GM12878 (cell line): ENCODE measurements at regions not wholly inside any gene's neighbourhood (a gene's known extent, or its start where the extent isn't known, plus 50 kb on each side); places are given as distances from the start of the nearest gene placed in this dataset.
"Not testable (repeated sequence)": the region's sequence is repeated elsewhere in the genome, so short reads cannot be mapped to it uniquely, and the experiment has no call there.

Experiments
- ATAC-seq: fragments of 200-7000 bp; cut with Tn5 transposase; 3 replicates; pipeline ENCODE4 v1.9.1; 2020; ENCODE audit warnings: mild to moderate bottlenecking, moderate library complexity
- BruUV-seq: library from RNA; stranded (reverse); fragments of 400-500 nt; replicated peaks from 2 replicates; lab custom pipeline; 2021; lab: Mats Ljungman, UMichigan
- CTCF ChIA-PET: fragments of 300-600 bp; sonication (Branson Sonifier 250); formaldehyde crosslinking; extraction: SDS; loops from one replicate; lab custom pipeline; 2021; ENCODE audit warnings: inconsistent platforms; lab: Yijun Ruan, JAX
- POLR2A ChIA-PET: fragments of 350-600 bp; formaldehyde crosslinking; extraction: SDS; loops from one replicate; lab custom pipeline; 2021; ENCODE audit warnings: inconsistent platforms; lab: Charles Lee
- RAD21 ChIA-PET: fragments of 300-600 bp; sonication (Branson Sonifier 250); formaldehyde crosslinking; loops from one replicate; lab custom pipeline; 2023; ENCODE audit warnings: antibody characterized with exemption; ENCODE audit not compliant: unreplicated experiment; lab: Charles Lee
- SMC1A ChIA-PET: fragments of 300-600 bp; sonication (Branson Sonifier 250); formaldehyde crosslinking; loops from one replicate; lab custom pipeline; 2023; ENCODE audit not compliant: unreplicated experiment, uncharacterized antibody; lab: Charles Lee
- DNase-seq: peaks from one replicate; pipeline ENCODE4 v3.0.0-alpha.2; 2011; ENCODE audit warnings: low read depth, low spot score
- FAIRE-seq: peaks from 3 replicates; lab custom pipeline; 2011; peaks lifted over from hg19 to GRCh38; lab: Jason Lieb, UNC
- H2AFZ ChIP-seq: 2 replicates; pipeline ENCODE4 v1.6.0; 2011; ENCODE audit warnings: low read depth, low read length, control low read depth; ENCODE audit not compliant: control insufficient read depth
- H3K27ac ChIP-seq: 2 replicates; pipeline ENCODE4 v1.5.1; 2011; ENCODE audit warnings: control low read depth; ENCODE audit not compliant: control insufficient read depth, insufficient read depth
- H3K27me3 ChIP-seq, 2 experiments: replicated peaks in 1 of 2; 2 replicates each; pipeline versions ENCODE4 v1.6.0 to v1.6.1; 2011; ENCODE audit warnings: low read length in 1 of 2; ENCODE audit not compliant: control insufficient read depth in 2 of 2, insufficient read depth in 2 of 2
- H3K36me3 ChIP-seq, 2 experiments: 2 replicates each; pipeline ENCODE4 v1.5.1; 2011; ENCODE audit warnings: low read length in 1 of 2; ENCODE audit not compliant: control insufficient read depth in 2 of 2, insufficient read depth in 2 of 2
- H3K4me1 ChIP-seq: 2 replicates; pipeline ENCODE4 v1.6.1; 2011; ENCODE audit warnings: mild to moderate bottlenecking, low read length, moderate library complexity, mixed read lengths; ENCODE audit not compliant: control insufficient read depth, insufficient read depth
- H3K4me2 ChIP-seq: 2 replicates; pipeline ENCODE4 v1.6.0; 2011; ENCODE audit warnings: control low read depth; ENCODE audit not compliant: control insufficient read depth, insufficient read depth
- H3K4me3 ChIP-seq: fragments of 200-600 bp; sonication (generic); 2 replicates; pipeline ENCODE4 v1.5.1; 2016
- H3K79me2 ChIP-seq: 2 replicates; pipeline ENCODE4 v1.6.0; 2011; ENCODE audit warnings: low read length; ENCODE audit not compliant: control insufficient read depth, insufficient read depth
- H3K9ac ChIP-seq: 2 replicates; pipeline ENCODE4 v1.8.0; 2011; ENCODE audit warnings: low read length, control low read depth, mixed read lengths; ENCODE audit not compliant: control insufficient read depth, insufficient read depth
- H3K9me3 ChIP-seq: replicated peaks from 3 replicates; pipeline ENCODE4 v1.5.1; 2011; ENCODE audit warnings: mild to moderate bottlenecking, low read length; ENCODE audit not compliant: control insufficient read depth, insufficient read depth
- H4K20me1 ChIP-seq: 2 replicates; pipeline ENCODE4 v1.6.0; 2011; ENCODE audit not compliant: control insufficient read depth, insufficient read depth
- SREBF2 ChIP-seq: IDR thresholded peaks from 2 replicates; pipeline ENCODE4 v1.6.1; 2012; ENCODE audit warnings: mild to moderate bottlenecking, low read length
- SRF ChIP-seq, 2 experiments: IDR thresholded peaks; 2 replicates each; pipeline ENCODE4 v1.6.1; 2011; ENCODE audit warnings: low read depth in 2 of 2, low read length in 2 of 2, mild to moderate bottlenecking in 1 of 2, moderate library complexity in 1 of 2
- STAT1 ChIP-seq: fragments of 450-650 bp; conservative IDR thresholded peaks from 2 replicates; pipeline ENCODE4 v1.6.1; 2014; ENCODE audit warnings: antibody characterized with exemption, mild to moderate bottlenecking
- TAF1 ChIP-seq: IDR thresholded peaks from 2 replicates; pipeline ENCODE4 v1.6.1; 2011; ENCODE audit warnings: mild to moderate bottlenecking, low read depth, low read length, borderline replicate concordance
- WGBS: methylation state at CpG from one replicate; pipeline ENCODE4 v1.1.6; 2016; ENCODE audit warnings: low lambda C conversion rate; ENCODE audit not compliant: insufficient replicate concordance, insufficient coverage; ENCODE audit errors: missing lambda C conversion rate; 5-methylcytosine and 5-hydroxymethylcytosine counted together
- in situ Hi-C: fragments of 300-500 bp; cut with MboI; formaldehyde crosslinking; loops from 9 replicates; pipeline ENCODE4 v1.14.3; 2018; ENCODE audit warnings: mixed read lengths
- intact Hi-C: fragments of 100-400 bp; cut with micrococcal nuclease; formaldehyde crosslinking; loops from one replicate; pipeline ENCODE4 v1.14.2; 2022; ENCODE audit not compliant: unreplicated experiment
- TF ChIP-seq, protein P1 (sequence below): fragments of 450-650 bp; IDR thresholded peaks from 2 replicates; pipeline ENCODE4 v1.6.1; 2017; ENCODE audit warnings: low read depth, mild to moderate bottlenecking, moderate library complexity

DNA sequence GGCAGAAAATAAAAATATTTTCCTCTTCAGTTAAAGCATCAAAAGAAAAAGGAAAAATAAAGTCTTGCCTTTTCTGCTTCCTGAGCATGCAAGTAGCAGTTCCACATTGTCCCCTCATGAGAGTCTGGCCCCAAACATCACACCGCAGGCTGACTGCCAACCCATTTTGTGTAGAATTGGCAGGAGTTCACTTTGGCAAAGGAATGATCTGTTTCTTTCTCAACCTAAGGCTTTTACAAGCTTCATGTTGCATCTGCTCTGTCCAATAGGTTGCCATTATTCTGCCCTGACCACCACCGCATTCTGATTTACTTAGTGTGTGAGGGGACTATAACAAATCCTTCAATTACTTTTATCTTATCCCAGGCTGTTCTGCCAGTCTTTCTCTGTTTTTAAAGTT lies 249.5 kb downstream of the ISL1 start (continued):
- TF ChIP-seq, protein P1, sequence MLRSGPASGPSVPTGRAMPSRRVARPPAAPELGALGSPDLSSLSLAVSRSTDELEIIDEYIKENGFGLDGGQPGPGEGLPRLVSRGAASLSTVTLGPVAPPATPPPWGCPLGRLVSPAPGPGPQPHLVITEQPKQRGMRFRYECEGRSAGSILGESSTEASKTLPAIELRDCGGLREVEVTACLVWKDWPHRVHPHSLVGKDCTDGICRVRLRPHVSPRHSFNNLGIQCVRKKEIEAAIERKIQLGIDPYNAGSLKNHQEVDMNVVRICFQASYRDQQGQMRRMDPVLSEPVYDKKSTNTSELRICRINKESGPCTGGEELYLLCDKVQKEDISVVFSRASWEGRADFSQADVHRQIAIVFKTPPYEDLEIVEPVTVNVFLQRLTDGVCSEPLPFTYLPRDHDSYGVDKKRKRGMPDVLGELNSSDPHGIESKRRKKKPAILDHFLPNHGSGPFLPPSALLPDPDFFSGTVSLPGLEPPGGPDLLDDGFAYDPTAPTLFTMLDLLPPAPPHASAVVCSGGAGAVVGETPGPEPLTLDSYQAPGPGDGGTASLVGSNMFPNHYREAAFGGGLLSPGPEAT: no peak
- TF ChIP-seq STAT1 (no peak), SRF (IDR thresholded peaks at IDR 0.05; ENCODE audit: low read depth in 2 of 2, low read length in 2 of 2) (no peak), SREBF2 (no peak)

DNA sequence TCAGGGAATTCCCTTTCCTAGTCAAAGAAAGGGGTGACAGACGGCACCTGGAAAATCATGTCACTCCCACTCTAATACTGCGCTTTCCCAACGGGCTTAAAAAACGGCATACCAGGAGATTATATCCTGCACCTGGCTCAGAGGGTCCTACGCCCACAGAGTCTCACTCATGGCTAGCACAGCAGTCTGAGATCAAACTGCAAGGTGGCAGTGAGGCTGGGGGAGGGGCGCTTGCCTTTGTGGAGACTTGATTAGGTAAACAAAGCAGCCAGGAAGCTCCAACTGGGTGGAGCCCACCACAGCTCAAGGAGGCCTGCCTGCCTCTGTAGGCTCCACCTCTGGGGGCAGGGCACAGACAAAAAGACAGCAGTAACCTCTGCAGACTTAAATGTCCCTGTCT lies 253.7 kb downstream of the ISL1 start:
- H3K4me2 ChIP-seq, H3K27me3 ChIP-seq, H4K20me1 ChIP-seq, H3K27ac ChIP-seq, H3K4me1 ChIP-seq, SMC1A ChIA-PET, intact Hi-C loops, RAD21 ChIA-PET, DNase-seq, H3K9ac ChIP-seq, ATAC-seq, POLR2A ChIA-PET, H3K36me3 ChIP-seq, in situ Hi-C loops, BruUV-seq, H3K4me3 ChIP-seq, H3K9me3 ChIP-seq, FAIRE-seq, H2AFZ ChIP-seq, CTCF ChIA-PET, H3K79me2 ChIP-seq: not testable (repeated sequence)
- 57% methylated on average over 6 of the region's 6 CpGs for WGBS

DNA sequence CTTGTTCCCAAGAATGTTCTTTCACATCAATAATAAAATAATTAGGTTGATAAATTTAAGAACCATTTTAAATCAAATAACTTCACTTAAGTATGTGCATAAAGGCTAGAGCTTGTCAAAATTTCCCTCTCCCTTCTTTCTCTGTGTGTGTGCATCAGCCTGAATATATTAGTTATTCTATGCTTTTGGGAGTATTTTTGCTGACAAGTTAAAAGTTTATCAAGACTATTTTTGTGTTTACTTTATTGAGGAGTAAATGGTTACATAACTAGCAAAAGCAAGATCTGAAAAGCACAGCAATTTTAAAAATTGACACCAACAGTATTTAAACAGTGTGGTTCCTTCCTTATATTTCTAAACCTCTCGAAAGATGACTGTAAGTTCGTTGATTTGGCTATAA lies 261.7 kb downstream of the ISL1 start:
- no peak for FAIRE-seq
- no peak for ATAC-seq
- BruUV-seq: no TSS peak

More for the DNA sequence above, 261.7 kb downstream of the ISL1 start:
- no peak for DNase-seq
- WGBS: 13% methylated on average over 2 of the region's 2 CpGs
- in situ Hi-C loops: no loop called here
- Histone ChIP-seq H4K20me1 (no peaks in the 10 kb centered on the region), H3K79me2 (no peaks in the 10 kb centered on the region), H3K27me3 (no peaks in the 10 kb centered on the region), H3K4me1 (no peaks in the 10 kb centered on the region), H3K9me3 (no peaks in the 10 kb centered on the region), H3K36me3 (no peaks in the 10 kb centered on the region), H2AFZ (no peak overlapping the region), H3K27ac (no peak overlapping the region), H3K4me3 (no peak overlapping the region), H3K9ac (no peak overlapping the region), H3K4me2 (no peak overlapping the region)
- POLR2A ChIA-PET: no interaction called here
- CTCF ChIA-PET: no interaction called here
- intact Hi-C loops: no loop called here
- SMC1A ChIA-PET: no interaction called here
- RAD21 ChIA-PET: no interaction called here
- TF ChIP-seq TAF1: no peak
